ENCODE measurements at regions not wholly inside any gene's neighbourhood (a gene's known extent, or its start where the extent isn't known, plus 50 kb on each side); places are given as distances from the start of the nearest gene placed in this dataset.

GRCh38 chr3:16724487-16724886 is 119.3 kb upstream of the DAZL start:
- no peak for DNase-seq
- H3K27me3 ChIP-seq (ENCODE audit: control insufficient read depth, insufficient read depth, low read length): no peaks in the 10 kb centered on the region
- in situ Hi-C loops (cut with MboI; ENCODE audit: low sequenced_read_pairs): no loop called here

More at GRCh38 chr3:16724487-16724886, 119.3 kb upstream of the DAZL start:
- Histone ChIP-seq H4K8ac (ENCODE audit: low read depth in 2 of 2, low read length in 2 of 2) (no peak overlapping the region), H3K4me1 (ENCODE audit: control insufficient read depth, insufficient read depth, low read length) (peaks cover 3% of the 10 kb centered on the region; the same call in 1 of the 2 replicates), H3K56ac (ENCODE audit: extremely low read depth, insufficient read depth, low read length) (no peak overlapping the region), H3K4me3 (ENCODE audit: insufficient read depth, low read depth, low read length) (no peak overlapping the region), H4K91ac (ENCODE audit: insufficient read depth, low read depth, low read length) (no peak overlapping the region), H3K4me2 (ENCODE audit: low read depth, low read length) (no peak overlapping the region), H2BK120ac (ENCODE audit: low read depth, low read length) (no peak overlapping the region), H2BK5ac (ENCODE audit: low read depth, low read length, poor library complexity, severe bottlenecking) (no peak overlapping the region), H2BK15ac (ENCODE audit: low read depth, low read length) (no peak overlapping the region), H3K9ac (ENCODE audit: low read depth, low read length) (no peak overlapping the region), H4K20me1 (ENCODE audit: insufficient read depth, low read length) (no peaks in the 10 kb centered on the region), H3K23ac (ENCODE audit: low read depth, low read length) (no peak overlapping the region), H3K4ac (ENCODE audit: low read depth, low read length) (no peak overlapping the region), H2BK20ac (ENCODE audit: low read depth, low read length) (no peak overlapping the region), H2AK5ac (ENCODE audit: low read depth, low read length) (no peak overlapping the region), H2AK9ac (replicated peaks; ENCODE audit: low read depth, low read length, poor library complexity) (no peak overlapping the region), H2AFZ (replicated peaks; ENCODE audit: low read length, poor library complexity) (no peak overlapping the region), H3K79me1 (ENCODE audit: low read depth in 1 of 2, low read length in 2 of 2) (no peaks in the 10 kb centered on the region), H3K9me3 (ENCODE audit: control insufficient read depth, insufficient read depth, low read length) (no peaks in the 10 kb centered on the region), H3K36me3 (ENCODE audit: control insufficient read depth, insufficient read depth, low read length) (no peaks in the 10 kb centered on the region), H4K5ac (ENCODE audit: low read depth, low read length) (no peak overlapping the region), H3K9me1 (ENCODE audit: insufficient read depth, low read length) (no peaks in the 10 kb centered on the region), H3K27ac (ENCODE audit: insufficient read depth, low read length) (no peak overlapping the region), H3K18ac (ENCODE audit: low read depth, low read length) (no peak overlapping the region), H3K14ac (replicated peaks; ENCODE audit: low read depth, low read length) (no peak overlapping the region)
- POLR2A ChIA-PET (ENCODE audit: unreplicated experiment): no interaction called here
- no peak for TF ChIP-seq ELK1 (IDR thresholded peaks at IDR 0.05; ENCODE audit: borderline replicate concordance, low read depth, low read length)
- TF ChIP-seq MAFK (IDR thresholded peaks at IDR 0.05; ENCODE audit: low read depth, low read length): no peak
- TF ChIP-seq SMC3 (IDR thresholded peaks at IDR 0.05; ENCODE audit: low read depth, low read length): no peak
- TF ChIP-seq USF2 (IDR thresholded peaks at IDR 0.05; ENCODE audit: low read depth, low read length): no peak
- no peak for TF ChIP-seq CEBPB (IDR thresholded peaks at IDR 0.05; ENCODE audit: low read depth, low read length)
- TF ChIP-seq RFX5 (IDR thresholded peaks at IDR 0.05; ENCODE audit: low read depth, low read length): no peak
- dilution Hi-C loops (cut with HindIII; ENCODE audit: low sequenced_read_pairs, unreplicated experiment): no loop called here
- intact Hi-C loops (cut with micrococcal nuclease): no loop called here
- CTCF ChIA-PET: interaction anchor here (1.6 kb wide), 1 partner anchor 51 kb away, joined by 3 read pairs; no protein-coding TSS in a partner anchor
- BruUV-seq (replicated peaks): no TSS peak
- WGBS, 2 experiments (ENCODE audit: extremely low coverage in 2 of 2, insufficient read length in 1 of 2): no CpG with 5 or more reads among the region's 3 CpGs
- no peak for ATAC-seq (ENCODE audit: low read depth)

Measured in IMR-90 (cell line).